ENCODE measurements at regions not wholly inside any gene's neighbourhood (a gene's known extent, or its start where the extent isn't known, plus 50 kb on each side); places are given as distances from the start of the nearest gene placed in this dataset.
"Not testable (repeated sequence)": the region's sequence is repeated elsewhere in the genome, so short reads cannot be mapped to it uniquely, and the experiment has no call there.

DNA sequence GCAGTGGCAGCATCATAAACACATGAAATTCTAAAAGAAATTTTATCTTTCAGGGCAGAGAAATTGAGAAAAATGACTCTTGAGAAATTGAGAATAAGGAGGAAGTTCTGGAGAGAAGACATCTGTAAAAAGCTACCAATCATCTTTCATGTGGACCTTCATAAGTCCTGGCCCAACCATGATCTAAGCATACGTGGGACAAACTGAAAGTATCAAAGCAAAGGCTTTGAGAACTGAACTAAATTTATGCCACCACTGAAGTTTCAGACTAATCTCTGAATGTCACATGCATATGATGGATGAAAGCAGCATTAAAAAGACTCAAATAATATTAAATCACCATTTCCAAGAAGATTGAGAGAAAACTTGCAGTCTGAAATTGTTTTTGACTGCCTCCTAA lies 1502.8 kb upstream of the LRRTM3 start:
- Histone ChIP-seq H3K9ac (ENCODE audit: low read depth, low read length) (no peak overlapping the region), H3K36me3 (ENCODE audit: insufficient read depth, low read length) (no peaks in the 10 kb centered on the region), H3K4me1 (ENCODE audit: insufficient read depth, low read length) (no peaks in the 10 kb centered on the region), H3K9me3 (ENCODE audit: control insufficient read depth, insufficient read depth, low read length) (peaks cover 9% of the 10 kb centered on the region; the same call in 1 of the 2 replicates)

DNA sequence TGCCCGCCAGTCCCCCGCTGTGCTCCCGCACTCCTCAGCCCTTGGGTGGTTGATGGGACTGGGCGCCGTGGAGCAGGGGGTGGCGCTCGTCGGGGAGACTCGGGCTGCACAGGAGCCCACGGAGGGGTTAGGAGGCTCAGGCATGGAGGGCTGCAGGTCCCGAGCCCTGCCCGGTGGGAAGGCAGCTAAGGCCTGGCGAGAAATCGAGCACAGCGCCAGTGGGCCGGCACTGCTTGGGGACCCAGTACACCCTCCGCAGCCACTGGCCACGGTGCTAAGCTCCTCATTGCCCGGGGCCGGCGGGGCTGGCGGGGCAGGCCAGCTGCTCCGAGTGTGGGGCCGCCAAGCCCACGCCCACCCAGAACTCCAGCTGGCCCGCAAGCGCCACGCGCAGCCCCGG lies 1496.5 kb upstream of the LRRTM3 start:
- H3K36me3 ChIP-seq (ENCODE audit: insufficient read depth, low read length); H3K9me3 ChIP-seq (ENCODE audit: control insufficient read depth, insufficient read depth, low read length); H3K4me1 ChIP-seq (ENCODE audit: insufficient read depth, low read length); H3K9ac ChIP-seq (ENCODE audit: low read depth, low read length): not testable (repeated sequence)

DNA sequence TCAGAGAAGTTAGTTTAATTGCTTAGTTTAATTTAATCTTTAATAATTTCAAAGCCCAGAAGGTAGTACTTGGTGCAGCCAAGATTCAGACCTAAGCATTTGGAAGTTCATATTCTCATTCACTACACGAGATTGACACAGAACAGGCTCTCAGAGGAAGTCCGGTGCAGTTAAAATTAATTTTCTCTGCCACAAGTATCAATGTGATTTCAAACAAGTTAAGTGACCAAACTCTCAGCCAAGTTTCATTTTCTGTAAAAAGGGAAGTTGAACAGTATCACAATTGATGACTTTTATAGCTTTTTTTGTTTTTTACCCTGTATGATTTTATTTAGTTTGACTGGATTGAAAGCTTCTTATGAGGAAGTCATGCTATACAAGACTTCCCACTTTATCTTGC lies 1494.9 kb upstream of the LRRTM3 start:
- Histone ChIP-seq H3K9me3 (ENCODE audit: control insufficient read depth, insufficient read depth, low read length) (peaks cover 5% of the 10 kb centered on the region; the same call in 1 of the 2 replicates), H3K4me1 (ENCODE audit: insufficient read depth, low read length) (no peaks in the 10 kb centered on the region), H3K36me3 (ENCODE audit: insufficient read depth, low read length) (no peaks in the 10 kb centered on the region), H3K9ac (ENCODE audit: low read depth, low read length) (no peak overlapping the region)

DNA sequence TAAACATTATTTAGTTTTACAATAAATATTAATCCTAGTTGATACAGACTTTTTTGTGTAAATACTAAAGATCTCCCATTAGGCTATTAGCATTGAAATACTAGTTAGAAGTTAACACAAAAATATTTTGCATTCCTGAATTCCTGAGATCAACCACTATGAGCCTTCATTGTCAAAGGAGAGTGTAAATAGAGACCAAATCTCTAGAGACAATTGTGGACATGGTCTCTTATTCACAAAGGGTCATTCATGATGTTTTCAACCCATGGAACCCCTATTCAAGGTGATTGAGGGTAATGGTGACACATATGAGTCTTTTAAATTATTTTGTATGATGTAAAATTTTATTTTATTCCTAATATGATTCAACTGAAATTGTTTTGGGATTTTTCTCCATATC lies 1454.8 kb upstream of the LRRTM3 start:
- H3K36me3 ChIP-seq (ENCODE audit: insufficient read depth, low read length), result no peaks in the 10 kb centered on the region
- H3K9ac ChIP-seq (ENCODE audit: low read depth, low read length), result no peak overlapping the region
- no peaks in the 10 kb centered on the region; the same call in 1 of the 2 replicates for H3K4me1 ChIP-seq (ENCODE audit: insufficient read depth, low read length)
- H3K9me3 ChIP-seq (ENCODE audit: control insufficient read depth, insufficient read depth, low read length), result no peaks in the 10 kb centered on the region

DNA sequence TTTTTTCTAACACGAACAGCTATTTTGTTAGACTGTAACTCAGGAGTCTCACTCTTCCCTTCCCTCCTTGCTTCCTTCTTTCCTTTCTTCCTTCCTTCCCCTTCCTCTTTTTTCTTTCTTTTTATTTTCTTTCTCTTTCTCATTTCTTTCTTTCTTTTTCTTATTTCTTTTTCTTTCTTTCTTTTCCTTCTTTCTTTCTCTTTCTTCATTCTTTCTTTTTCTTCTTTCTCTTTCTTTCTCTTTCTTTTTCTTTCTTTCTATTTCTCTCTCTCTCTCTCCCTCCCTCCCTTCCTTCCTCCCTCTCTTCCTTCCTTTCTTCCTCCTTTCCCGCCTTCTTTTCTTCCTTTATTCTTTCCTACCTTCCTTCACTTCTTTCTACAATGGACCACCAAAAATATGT lies 1443.0 kb upstream of the LRRTM3 start:
- Histone ChIP-seq H3K9ac (ENCODE audit: low read depth, low read length) (no peak overlapping the region), H3K9me3 (ENCODE audit: control insufficient read depth, insufficient read depth, low read length) (no peaks in the 10 kb centered on the region), H3K4me1 (ENCODE audit: insufficient read depth, low read length) (no peaks in the 10 kb centered on the region), H3K36me3 (ENCODE audit: insufficient read depth, low read length) (no peaks in the 10 kb centered on the region)

DNA sequence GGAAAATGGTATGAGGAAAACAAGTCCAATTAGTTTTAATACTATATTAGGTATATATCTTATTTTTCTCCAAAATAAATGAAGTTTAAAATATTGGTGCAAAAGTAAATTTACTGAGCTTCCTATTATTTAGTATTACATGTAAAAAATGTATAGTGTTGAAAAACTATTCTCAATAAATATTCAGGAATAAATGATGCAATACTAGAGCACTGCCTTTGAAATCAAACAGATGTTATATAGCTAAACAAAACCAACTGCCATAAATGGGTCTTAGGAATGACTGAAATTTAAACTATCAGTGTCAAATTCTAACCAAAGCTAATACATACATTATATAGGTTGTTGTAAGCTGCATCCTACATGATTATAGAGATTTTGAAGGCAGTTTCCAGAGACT lies 1434.0 kb upstream of the LRRTM3 start:
- H3K4me1 ChIP-seq (ENCODE audit: insufficient read depth, low read length), result no peaks in the 10 kb centered on the region
- H3K36me3 ChIP-seq (ENCODE audit: insufficient read depth, low read length), result no peaks in the 10 kb centered on the region
- no peaks in the 10 kb centered on the region for H3K9me3 ChIP-seq (ENCODE audit: control insufficient read depth, insufficient read depth, low read length)
- H3K9ac ChIP-seq (ENCODE audit: low read depth, low read length), result no peak overlapping the region

DNA sequence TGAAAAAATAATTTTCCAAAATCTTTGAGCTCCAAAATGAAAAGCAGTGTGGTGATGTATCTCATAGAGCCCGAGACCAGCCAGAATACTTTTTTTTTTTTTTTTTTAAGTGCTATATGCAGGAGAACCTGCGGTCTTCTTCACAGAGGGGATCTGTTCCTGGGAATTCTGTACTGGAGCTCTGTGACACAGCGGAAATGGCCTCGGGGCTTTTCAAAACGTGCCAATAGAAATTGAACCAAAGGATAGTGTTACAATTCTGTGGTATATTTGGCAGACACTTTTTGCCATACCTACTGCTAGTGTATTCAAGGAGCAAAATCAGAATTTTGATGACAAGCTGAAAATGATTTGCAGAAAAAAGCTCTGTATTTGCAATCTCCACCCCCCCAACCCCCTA lies 1429.3 kb upstream of the LRRTM3 start:
- Histone ChIP-seq H3K36me3 (ENCODE audit: insufficient read depth, low read length) (no peaks in the 10 kb centered on the region), H3K9ac (ENCODE audit: low read depth, low read length) (no peak overlapping the region), H3K4me1 (ENCODE audit: insufficient read depth, low read length) (no peaks in the 10 kb centered on the region), H3K9me3 (ENCODE audit: control insufficient read depth, insufficient read depth, low read length) (no peaks in the 10 kb centered on the region)

DNA sequence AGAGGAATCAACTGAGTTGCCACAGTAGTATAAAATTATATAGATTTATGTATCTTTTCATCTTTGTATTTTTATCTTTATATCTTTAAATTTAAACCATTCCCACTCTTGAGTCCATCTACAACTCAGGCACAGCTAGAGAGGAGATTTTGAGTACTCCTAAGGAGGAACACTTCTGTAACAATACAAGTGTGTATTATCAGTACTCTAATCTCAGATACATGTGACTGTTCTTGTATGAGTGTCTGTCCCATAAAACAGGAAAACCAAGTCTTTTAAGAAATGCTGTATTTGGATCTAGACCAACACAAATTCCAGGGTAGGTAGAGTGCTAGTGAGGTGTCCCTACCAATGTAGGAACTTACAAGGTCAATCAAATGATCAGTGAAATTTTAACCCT lies 1428.0 kb upstream of the LRRTM3 start:
- H3K9ac ChIP-seq (ENCODE audit: low read depth, low read length), result no peak overlapping the region
- no peaks in the 10 kb centered on the region for H3K4me1 ChIP-seq (ENCODE audit: insufficient read depth, low read length)
- no peaks in the 10 kb centered on the region for H3K36me3 ChIP-seq (ENCODE audit: insufficient read depth, low read length)
- H3K9me3 ChIP-seq (ENCODE audit: control insufficient read depth, insufficient read depth, low read length), result no peaks in the 10 kb centered on the region

DNA sequence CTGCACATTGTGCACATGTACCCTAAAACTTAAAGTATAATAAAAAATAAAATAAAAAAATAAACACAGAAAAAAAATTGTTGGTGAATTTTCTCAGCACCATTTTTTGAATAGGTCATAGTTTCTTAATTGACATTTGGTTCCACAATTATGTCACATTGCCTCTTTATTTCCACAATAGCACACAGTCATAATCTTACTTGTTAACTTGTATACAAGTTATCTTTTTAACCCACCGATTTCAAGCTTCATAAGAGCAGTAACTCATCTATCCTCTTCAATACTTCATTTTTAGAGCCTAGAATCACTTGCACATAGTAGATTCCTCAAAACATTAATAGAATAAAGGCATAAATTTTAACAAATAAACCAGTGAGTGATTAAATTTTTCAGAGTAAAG lies 1425.1 kb upstream of the LRRTM3 start:
- Histone ChIP-seq H3K36me3 (ENCODE audit: insufficient read depth, low read length) (no peaks in the 10 kb centered on the region), H3K4me1 (ENCODE audit: insufficient read depth, low read length) (no peaks in the 10 kb centered on the region), H3K9me3 (ENCODE audit: control insufficient read depth, insufficient read depth, low read length) (no peaks in the 10 kb centered on the region), H3K9ac (ENCODE audit: low read depth, low read length) (no peak overlapping the region)

DNA sequence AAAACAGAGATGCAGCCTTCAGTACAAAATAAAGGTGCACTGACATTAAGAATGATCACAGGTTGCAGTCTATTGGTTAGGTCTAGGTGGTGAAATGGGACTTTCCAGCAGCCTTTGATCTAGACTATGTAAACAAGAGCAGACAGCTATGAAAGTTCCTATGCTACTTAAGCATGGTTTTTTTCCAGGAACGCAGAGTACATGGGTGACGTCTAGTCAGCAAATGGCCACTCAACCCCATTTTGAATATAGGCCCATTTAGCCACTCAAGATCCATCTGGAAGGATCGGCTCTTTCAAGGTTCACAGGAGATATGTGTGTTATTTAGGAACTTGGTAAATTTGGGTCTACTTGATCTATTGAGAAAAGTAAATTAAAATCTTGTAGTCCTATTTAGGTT lies 1424.6 kb upstream of the LRRTM3 start:
- Histone ChIP-seq H3K4me1 (ENCODE audit: insufficient read depth, low read length) (no peaks in the 10 kb centered on the region), H3K36me3 (ENCODE audit: insufficient read depth, low read length) (no peaks in the 10 kb centered on the region), H3K9me3 (ENCODE audit: control insufficient read depth, insufficient read depth, low read length) (no peaks in the 10 kb centered on the region), H3K9ac (ENCODE audit: low read depth, low read length) (no peak overlapping the region)

DNA sequence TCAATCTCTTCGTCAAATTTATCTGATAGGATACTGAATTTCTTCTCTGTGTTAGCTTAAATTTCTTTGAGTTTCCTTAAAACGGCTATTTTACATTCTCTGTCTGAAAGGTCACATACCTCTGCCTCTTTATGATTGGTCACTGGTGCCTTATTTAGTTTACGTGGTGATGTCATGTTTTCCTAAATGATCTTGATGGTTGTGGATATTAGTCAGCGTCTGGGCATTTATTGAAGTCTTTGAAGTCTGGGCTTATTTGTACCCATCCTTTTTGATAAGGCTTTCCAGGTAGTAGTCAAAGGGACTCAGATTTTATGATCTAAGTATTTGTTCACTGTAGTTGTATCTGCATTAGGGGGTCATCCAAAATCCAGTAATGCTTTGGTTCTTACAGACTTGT lies 1407.5 kb upstream of the LRRTM3 start:
- H3K9me3 ChIP-seq (ENCODE audit: control insufficient read depth, insufficient read depth, low read length), result no peaks in the 10 kb centered on the region
- H3K4me1 ChIP-seq (ENCODE audit: insufficient read depth, low read length), result no peaks in the 10 kb centered on the region
- no peaks in the 10 kb centered on the region for H3K36me3 ChIP-seq (ENCODE audit: insufficient read depth, low read length)
- H3K9ac ChIP-seq (ENCODE audit: low read depth, low read length), result no peak overlapping the region

DNA sequence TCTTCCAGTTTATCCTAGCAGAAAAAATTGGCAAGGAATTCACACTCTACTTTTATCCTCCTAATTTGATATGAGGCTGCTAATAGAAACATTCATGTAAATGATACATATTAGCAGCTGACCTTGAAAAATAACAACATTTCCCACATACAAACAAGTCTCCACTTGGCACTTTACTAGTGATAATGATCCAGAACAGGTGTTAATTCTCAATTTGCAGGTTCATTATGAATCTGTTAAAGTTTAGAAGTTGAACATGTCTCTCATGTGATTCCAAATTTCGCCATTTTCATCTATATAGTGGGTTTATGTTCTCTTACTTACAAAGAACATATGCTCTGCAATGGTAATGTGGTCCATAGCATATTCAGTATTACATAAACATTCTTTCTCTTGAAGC lies 1396.8 kb upstream of the LRRTM3 start:
- Histone ChIP-seq H3K9me3 (ENCODE audit: control insufficient read depth, insufficient read depth, low read length) (no peaks in the 10 kb centered on the region), H3K9ac (ENCODE audit: low read depth, low read length) (no peak overlapping the region), H3K4me1 (ENCODE audit: insufficient read depth, low read length) (no peaks in the 10 kb centered on the region), H3K36me3 (ENCODE audit: insufficient read depth, low read length) (no peaks in the 10 kb centered on the region)

DNA sequence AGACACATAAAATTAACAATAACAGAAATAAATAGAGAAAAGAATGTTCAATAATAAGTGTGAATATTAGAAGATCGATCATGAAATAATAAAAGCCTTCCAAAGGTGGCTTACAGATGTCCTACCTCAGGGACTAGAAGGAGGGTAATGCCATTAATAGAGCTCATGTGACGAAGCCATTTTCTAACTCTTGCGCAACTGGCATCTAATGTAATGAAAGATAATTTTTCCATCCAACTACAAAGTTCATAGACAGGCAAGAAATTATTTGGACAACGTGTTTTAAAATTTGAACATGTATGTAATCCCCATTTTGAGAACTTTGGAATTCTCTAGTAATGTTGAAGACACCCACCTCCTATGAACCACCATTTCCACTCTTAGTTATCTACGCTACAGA lies 1394.3 kb upstream of the LRRTM3 start:
- Histone ChIP-seq H3K9ac (ENCODE audit: low read depth, low read length) (no peak overlapping the region), H3K9me3 (ENCODE audit: control insufficient read depth, insufficient read depth, low read length) (no peaks in the 10 kb centered on the region), H3K36me3 (ENCODE audit: insufficient read depth, low read length) (no peaks in the 10 kb centered on the region), H3K4me1 (ENCODE audit: insufficient read depth, low read length) (no peaks in the 10 kb centered on the region)

DNA sequence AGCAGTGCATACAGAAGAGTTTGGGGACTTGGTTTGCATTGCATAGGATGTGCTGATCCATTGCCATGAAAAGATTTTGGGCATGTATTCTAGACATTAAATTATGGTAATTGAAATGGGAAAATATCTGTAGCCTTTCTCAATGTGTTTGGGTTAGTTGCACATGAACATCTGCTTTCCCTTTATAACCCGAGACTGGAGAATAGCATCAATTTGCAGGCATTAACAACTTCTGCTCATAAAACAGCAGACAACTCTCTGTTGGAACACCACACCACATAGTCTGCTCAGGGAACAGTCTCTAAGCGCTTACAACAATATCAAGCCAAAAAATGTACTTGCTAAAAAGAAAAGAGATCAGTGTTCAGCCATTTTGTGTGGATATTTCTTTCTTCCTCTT lies 1391.1 kb upstream of the LRRTM3 start:
- H3K9ac ChIP-seq (ENCODE audit: low read depth, low read length), result no peak overlapping the region
- H3K4me1 ChIP-seq (ENCODE audit: insufficient read depth, low read length), result no peaks in the 10 kb centered on the region
- H3K9me3 ChIP-seq (ENCODE audit: control insufficient read depth, insufficient read depth, low read length), result no peaks in the 10 kb centered on the region; the same call in 1 of the 2 replicates
- H3K36me3 ChIP-seq (ENCODE audit: insufficient read depth, low read length), result no peaks in the 10 kb centered on the region

DNA sequence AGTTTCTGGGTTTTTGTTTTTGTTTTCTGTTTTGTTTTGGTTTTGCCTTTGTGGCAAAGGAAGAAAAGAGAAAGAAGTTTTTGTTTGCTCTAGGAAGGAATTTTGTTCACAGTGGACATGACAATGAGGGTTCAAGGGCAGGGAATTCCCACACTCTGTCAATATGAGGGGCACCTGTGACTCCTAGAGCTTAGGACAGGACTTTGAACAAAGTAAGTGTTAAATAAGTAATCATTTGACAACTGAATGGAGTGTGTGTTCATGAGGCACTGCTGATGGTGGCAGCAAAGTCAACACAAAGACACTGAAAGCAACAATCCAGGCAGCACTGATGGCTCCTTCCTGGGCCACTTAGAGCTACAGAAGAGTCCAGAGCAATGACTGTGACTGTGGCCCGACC lies 1381.1 kb upstream of the LRRTM3 start:
- H3K36me3 ChIP-seq (ENCODE audit: insufficient read depth, low read length), result no peaks in the 10 kb centered on the region
- H3K9me3 ChIP-seq (ENCODE audit: control insufficient read depth, insufficient read depth, low read length), result no peaks in the 10 kb centered on the region
- no peak overlapping the region for H3K9ac ChIP-seq (ENCODE audit: low read depth, low read length)
- no peaks in the 10 kb centered on the region for H3K4me1 ChIP-seq (ENCODE audit: insufficient read depth, low read length)

DNA sequence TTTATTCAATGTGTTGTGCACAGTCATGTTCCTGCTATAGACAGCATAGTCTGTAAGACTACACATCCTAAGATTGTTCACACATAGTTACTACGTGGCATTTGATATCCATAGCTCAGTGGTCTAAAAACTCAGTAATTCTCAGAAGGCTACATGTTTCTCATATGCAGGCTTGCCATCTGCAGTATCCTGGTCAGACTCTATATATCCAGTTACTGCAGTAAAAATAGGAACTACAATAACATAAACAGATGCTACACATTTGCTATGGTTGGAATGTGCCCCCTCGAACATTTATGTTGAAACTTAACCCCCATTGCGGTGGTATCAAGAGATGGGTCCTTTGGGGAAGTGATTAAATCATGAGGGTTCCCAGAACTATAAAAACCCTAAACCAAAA lies 1377.8 kb upstream of the LRRTM3 start:
- H3K9ac ChIP-seq (ENCODE audit: low read depth, low read length), result no peak overlapping the region
- H3K36me3 ChIP-seq (ENCODE audit: insufficient read depth, low read length), result no peaks in the 10 kb centered on the region
- no peaks in the 10 kb centered on the region for H3K4me1 ChIP-seq (ENCODE audit: insufficient read depth, low read length)
- no peaks in the 10 kb centered on the region for H3K9me3 ChIP-seq (ENCODE audit: control insufficient read depth, insufficient read depth, low read length)

All from ES-I3 (cell line).